Skeletal muscle satellite cell (primary cell): ENCODE measurements at regions not wholly inside any gene's neighbourhood (a gene's known extent, or its start where the extent isn't known, plus 50 kb on each side); places are given as distances from the start of the nearest gene placed in this dataset.
"Not testable (repeated sequence)": the region's sequence is repeated elsewhere in the genome, so short reads cannot be mapped to it uniquely, and the experiment has no call there.

Source experiments
- H3K27me3 ChIP-seq: 2 replicates; pipeline ENCODE4 v1.7.0; 2013; ENCODE audit warnings: low read length; ENCODE audit not compliant: control insufficient read depth, insufficient read depth
- H3K36me3 ChIP-seq: 2 replicates; pipeline ENCODE4 v1.7.0; 2013; ENCODE audit warnings: mild to moderate bottlenecking, control low read depth, low read length; ENCODE audit not compliant: insufficient read depth
- H3K4me1 ChIP-seq: 2 replicates; pipeline ENCODE4 v1.7.0; 2013; ENCODE audit warnings: low read length; ENCODE audit not compliant: control insufficient read depth, insufficient read depth
- H3K4me2 ChIP-seq: 2 replicates; pipeline ENCODE4 v1.7.0; 2013; ENCODE audit warnings: mild to moderate bottlenecking, low read length
- H3K4me3 ChIP-seq: 2 replicates; pipeline ENCODE4 v1.7.0; 2013; ENCODE audit warnings: low read length
- H3K9ac ChIP-seq: 2 replicates; pipeline ENCODE4 v1.7.0; 2013; ENCODE audit warnings: mild to moderate bottlenecking, low read depth, low read length, moderate library complexity
- H3K9me3 ChIP-seq: replicated peaks from 2 replicates; pipeline ENCODE4 v1.7.0; 2013; ENCODE audit warnings: mild to moderate bottlenecking, control low read depth, low read length

- Histone ChIP-seq H3K4me3 (no peak overlapping the region), H3K4me1 (peaks cover 16% of the 10 kb centered on the region), H3K9ac (no peak overlapping the region), H3K9me3 (peaks cover 2% of the 10 kb centered on the region), H3K4me2 (no peak overlapping the region), H3K36me3 (no peaks in the 10 kb centered on the region), H3K27me3 (peaks cover 4% of the 10 kb centered on the region)
These were observed 118.4 kb downstream of the CRYAA start for GRCh38 chr21:43287111-43287760.

- Histone ChIP-seq H3K9ac (no peak overlapping the region), H3K27me3 (peaks cover 4% of the 10 kb centered on the region), H3K4me2 (no peak overlapping the region), H3K4me1 (peaks cover 16% of the 10 kb centered on the region), H3K36me3 (no peaks in the 10 kb centered on the region), H3K4me3 (no peak overlapping the region), H3K9me3 (peaks cover 2% of the 10 kb centered on the region)
These were observed 117.4 kb downstream of the CRYAA start for GRCh38 chr21:43286196-43286595.

DNA sequence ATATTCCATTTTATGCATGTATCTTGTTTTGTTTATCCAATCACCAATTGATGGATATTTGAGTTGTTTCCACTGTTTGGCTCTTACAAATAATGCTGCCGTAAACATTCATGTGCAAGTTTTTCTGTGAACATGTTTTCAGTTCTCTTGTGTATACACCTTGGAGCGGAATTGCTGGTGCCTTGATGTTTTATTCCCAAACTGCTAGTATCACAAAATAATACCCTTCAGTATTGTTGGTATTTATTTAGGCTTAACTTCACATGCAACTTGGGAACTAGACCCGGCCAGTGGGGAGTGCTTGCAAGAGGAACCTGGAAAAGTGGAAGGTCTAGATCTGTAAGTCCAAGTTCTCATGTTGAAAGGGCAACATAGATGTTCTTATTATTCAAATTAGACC is 115.9 kb downstream of the CRYAA start:
- H3K4me3 ChIP-seq = no peak overlapping the region
- H3K4me1 ChIP-seq = peaks cover 16% of the 10 kb centered on the region
- no peaks in the 10 kb centered on the region for H3K27me3 ChIP-seq
- H3K36me3 ChIP-seq = no peaks in the 10 kb centered on the region
- no peak overlapping the region for H3K4me2 ChIP-seq
- peaks cover 2% of the 10 kb centered on the region for H3K9me3 ChIP-seq
- H3K9ac ChIP-seq = no peak overlapping the region

GRCh38 chr21:43284238-43284637 is 115.4 kb downstream of the CRYAA start:
- no peak overlapping the region for H3K9ac ChIP-seq
- H3K4me3 ChIP-seq = no peak overlapping the region
- H3K9me3 ChIP-seq = no peaks in the 10 kb centered on the region
- no peak overlapping the region for H3K4me2 ChIP-seq
- H3K27me3 ChIP-seq = peaks cover 1% of the 10 kb centered on the region
- H3K4me1 ChIP-seq = peaks cover 16% of the 10 kb centered on the region
- H3K36me3 ChIP-seq = no peaks in the 10 kb centered on the region

GRCh38 chr21:43283925-43284221 is 115.1 kb downstream of the CRYAA start:
- H3K4me2 ChIP-seq, H3K9ac ChIP-seq, H3K36me3 ChIP-seq, H3K27me3 ChIP-seq, H3K4me3 ChIP-seq, H3K9me3 ChIP-seq: not testable (repeated sequence)
- peaks cover 16% of the 10 kb centered on the region for H3K4me1 ChIP-seq

DNA sequence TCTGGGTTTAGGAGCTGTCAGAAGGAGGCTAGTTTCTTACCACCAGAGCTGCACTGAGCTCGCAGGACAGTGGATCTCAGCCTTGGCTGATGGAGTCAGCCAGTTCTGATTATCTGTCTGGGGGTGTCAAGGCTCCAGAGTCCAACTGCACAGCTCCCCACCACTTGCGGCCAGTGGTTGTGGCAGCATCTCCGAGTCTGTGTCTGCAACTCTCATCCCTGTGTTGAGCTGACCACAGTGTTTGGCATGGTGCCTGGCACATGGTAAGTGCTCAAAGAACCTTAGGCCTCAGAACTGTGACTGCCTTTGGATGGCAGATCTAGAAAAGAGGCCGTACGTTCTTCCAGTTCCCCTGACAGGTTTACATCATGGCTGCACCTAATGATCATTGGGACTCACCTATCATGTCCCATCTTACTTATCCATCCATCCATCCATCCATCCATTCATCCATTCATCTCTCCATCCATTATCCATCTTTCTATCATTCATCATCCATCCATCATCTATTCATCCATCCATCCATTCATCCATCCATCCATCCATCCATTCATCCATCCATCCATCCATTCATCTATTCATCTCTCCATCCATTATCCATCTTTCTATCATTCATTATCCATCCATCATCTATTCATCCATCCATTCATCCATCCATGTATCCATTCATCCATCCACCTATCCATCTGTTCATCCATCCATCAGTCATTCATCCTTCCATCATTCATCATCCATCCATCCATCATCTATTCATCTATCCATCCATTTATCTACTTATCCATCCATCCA is 114.5 kb downstream of the CRYAA start:
- H3K4me3 ChIP-seq = no peak overlapping the region
- H3K9ac ChIP-seq = no peak overlapping the region
- no peaks in the 10 kb centered on the region for H3K9me3 ChIP-seq
- H3K27me3 ChIP-seq = peaks cover 11% of the 10 kb centered on the region
- H3K4me1 ChIP-seq = peaks cover 13% of the 10 kb centered on the region
- H3K36me3 ChIP-seq = no peaks in the 10 kb centered on the region
- no peak overlapping the region for H3K4me2 ChIP-seq

DNA sequence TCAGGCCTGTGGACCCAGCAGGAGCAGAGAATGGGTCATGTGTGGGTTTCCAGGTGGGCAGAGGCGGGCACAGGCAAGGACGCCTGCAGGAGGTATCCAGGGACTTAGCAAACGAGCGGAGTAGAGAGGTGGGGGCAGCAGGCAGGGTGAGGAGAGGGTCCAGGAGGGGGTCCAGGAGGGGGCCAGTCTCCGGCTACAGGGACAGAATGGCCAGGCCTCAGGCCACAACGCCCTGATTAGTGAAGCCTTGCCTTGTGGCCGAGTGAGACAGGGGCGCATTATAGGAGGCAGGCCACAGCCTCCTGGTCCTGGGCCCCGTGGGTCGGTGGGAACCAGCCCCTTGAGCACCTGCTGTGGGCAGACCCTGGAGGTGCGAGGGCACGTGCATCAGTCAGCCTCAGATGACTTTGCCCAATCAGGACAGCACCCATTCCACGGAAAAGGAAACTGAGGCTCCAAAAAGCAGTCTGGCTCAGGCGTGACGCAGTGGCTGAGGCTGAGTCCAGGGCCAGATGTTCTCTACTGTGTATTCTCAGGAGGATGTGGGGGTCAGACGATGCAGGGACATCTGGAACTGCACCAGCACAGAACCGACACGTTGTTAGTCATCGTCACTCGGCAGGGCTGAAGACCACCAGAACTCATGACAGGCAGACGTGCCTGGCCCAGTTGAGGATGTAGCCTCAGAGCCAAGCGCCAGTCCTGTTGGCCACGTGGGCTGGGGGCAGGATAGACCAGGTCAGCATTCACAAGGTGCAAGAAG is 113.7 kb downstream of the CRYAA start:
- H3K36me3 ChIP-seq = no peaks in the 10 kb centered on the region
- peaks cover 17% of the 10 kb centered on the region for H3K27me3 ChIP-seq
- H3K9ac ChIP-seq = no peak overlapping the region
- no peak overlapping the region for H3K4me3 ChIP-seq
- no peak overlapping the region for H3K4me2 ChIP-seq
- peaks cover 5% of the 10 kb centered on the region for H3K4me1 ChIP-seq
- H3K9me3 ChIP-seq = no peaks in the 10 kb centered on the region

DNA sequence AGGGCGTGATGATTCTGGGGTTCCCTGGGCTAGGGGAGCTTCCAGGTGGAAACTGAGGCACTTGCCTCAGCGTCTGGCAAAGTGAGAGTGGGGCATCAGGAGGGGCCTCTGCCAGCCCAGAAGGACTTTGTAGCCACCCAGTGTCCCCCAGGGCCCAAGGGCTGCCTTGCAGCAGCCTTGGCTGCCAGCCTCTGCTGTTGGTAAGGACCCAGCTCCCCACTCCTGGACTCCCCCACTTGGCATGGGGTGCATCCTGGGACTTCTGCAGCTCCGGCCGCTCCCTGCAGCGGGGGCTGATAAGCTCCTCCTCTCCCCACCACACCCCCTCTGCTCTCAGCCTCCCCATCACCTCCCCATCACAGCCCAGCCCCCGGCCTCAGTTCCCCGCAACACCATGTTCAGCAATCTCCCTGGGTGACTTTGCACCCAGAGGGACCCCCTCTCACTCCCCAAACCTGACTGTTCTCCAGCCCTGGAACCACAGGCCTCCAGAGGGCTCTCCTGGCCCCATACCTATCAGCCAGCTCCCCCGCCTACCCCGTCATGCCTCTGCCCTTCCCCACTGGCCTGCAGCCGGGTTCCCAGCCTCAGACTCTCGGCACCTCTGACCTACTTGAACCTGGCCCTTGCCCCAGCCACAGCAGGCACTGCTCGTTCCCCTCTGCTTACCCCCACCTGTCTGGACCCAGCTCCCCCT is 113.0 kb downstream of the CRYAA start:
- no peak overlapping the region for H3K4me3 ChIP-seq
- H3K9me3 ChIP-seq = no peaks in the 10 kb centered on the region
- H3K27me3 ChIP-seq = peaks cover 20% of the 10 kb centered on the region
- H3K9ac ChIP-seq = no peak overlapping the region
- no peak overlapping the region for H3K4me2 ChIP-seq
- no peaks in the 10 kb centered on the region for H3K4me1 ChIP-seq
- H3K36me3 ChIP-seq = no peaks in the 10 kb centered on the region

- H3K36me3 ChIP-seq = no peaks in the 10 kb centered on the region
- H3K4me3 ChIP-seq = no peak overlapping the region
- no peaks in the 10 kb centered on the region for H3K4me1 ChIP-seq
- no peak overlapping the region for H3K9ac ChIP-seq
- peaks cover 23% of the 10 kb centered on the region for H3K27me3 ChIP-seq
- no peak overlapping the region for H3K4me2 ChIP-seq
- H3K9me3 ChIP-seq = no peaks in the 10 kb centered on the region
These were observed 112.3 kb downstream of the CRYAA start for GRCh38 chr21:43280949-43281633.

- no peaks in the 10 kb centered on the region for H3K9me3 ChIP-seq
- H3K4me3 ChIP-seq = no peak overlapping the region
- no peak overlapping the region for H3K4me2 ChIP-seq
- H3K36me3 ChIP-seq = no peaks in the 10 kb centered on the region
- peaks cover 33% of the 10 kb centered on the region for H3K27me3 ChIP-seq
- H3K9ac ChIP-seq = no peak overlapping the region
- H3K4me1 ChIP-seq = no peaks in the 10 kb centered on the region
These were observed 110.7 kb downstream of the CRYAA start for GRCh38 chr21:43279578-43279894.
